ENCODE measurements at regions not wholly inside any gene's neighbourhood (a gene's known extent, or its start where the extent isn't known, plus 50 kb on each side); places are given as distances from the start of the nearest gene placed in this dataset.

DNA sequence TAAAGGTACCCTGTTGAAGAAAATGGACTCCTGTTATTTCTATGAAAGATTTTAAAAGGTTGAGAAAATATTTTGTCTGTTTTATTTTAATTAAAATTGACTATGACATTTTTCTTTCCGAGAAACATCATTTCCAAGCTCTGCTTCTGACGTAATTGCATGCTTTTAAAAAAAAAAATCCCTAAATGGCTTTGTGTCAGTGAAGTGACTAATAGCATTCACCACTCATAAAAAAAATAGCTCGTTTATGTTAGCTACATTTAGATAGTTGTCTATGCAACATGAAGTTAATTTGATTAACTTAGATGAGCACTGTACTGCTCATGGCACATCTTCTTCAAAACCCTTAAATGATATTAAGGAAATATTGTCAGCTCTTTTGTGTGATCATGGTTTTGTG is 105.1 kb upstream of the KLHL13 start:
- TF ChIP-seq POLR2AphosphoS5 (IDR thresholded peaks at IDR 0.05) = no peak
- TF ChIP-seq CTCF (IDR thresholded peaks at IDR 0.05) = no peak
- no peak for TF ChIP-seq POLR2A (IDR thresholded peaks at IDR 0.05)
- TF ChIP-seq EP300 (IDR thresholded peaks at IDR 0.05) = no peak
